AG08396 (cell line): ENCODE measurements at regions not wholly inside any gene's neighbourhood (a gene's known extent, or its start where the extent isn't known, plus 50 kb on each side); places are given as distances from the start of the nearest gene placed in this dataset.
"Not testable (repeated sequence)": the region's sequence is repeated elsewhere in the genome, so short reads cannot be mapped to it uniquely, and the experiment has no call there.

Source experiments
- DNase-seq: peaks from one replicate; pipeline ENCODE4 v3.0.0; 2012; ENCODE audit warnings: low spot score, mixed read lengths

GRCh38 chr9:40906879-40907278 is 221.6 kb downstream of the FOXD4L6 start:
- not testable (repeated sequence) for DNase-seq

GRCh38 chr9:40892315-40892714 is 236.2 kb downstream of the FOXD4L6 start:
- DNase-seq = not testable (repeated sequence)

- not testable (repeated sequence) for DNase-seq
These were observed 242.6 kb downstream of the FOXD4L6 start for GRCh38 chr9:40885858-40886257.

GRCh38 chr9:40884902-40885490 is 243.5 kb downstream of the FOXD4L6 start:
- not testable (repeated sequence) for DNase-seq

GRCh38 chr9:40884072-40884901 is 244.2 kb downstream of the FOXD4L6 start:
- DNase-seq = no peak

GRCh38 chr9:40883423-40884071 is 244.9 kb downstream of the FOXD4L6 start:
- not testable (repeated sequence) for DNase-seq

GRCh38 chr9:40873753-40874295 is 254.7 kb downstream of the FOXD4L6 start:
- not testable (repeated sequence) for DNase-seq

- not testable (repeated sequence) for DNase-seq
These were observed 260.0 kb downstream of the FOXD4L6 start for GRCh38 chr9:40868437-40868836.
